CD14-positive monocyte (primary cell): ENCODE measurements at regions not wholly inside any gene's neighbourhood (a gene's known extent, or its start where the extent isn't known, plus 50 kb on each side); places are given as distances from the start of the nearest gene placed in this dataset.

Experiments
- DNase-seq, 3 donors: peaks; one replicate each; pipeline ENCODE4 v3.0.0-alpha.2; 2011 to 2022
- H2AFZ ChIP-seq: 2 replicates; pipeline ENCODE4 v1.6.0; 2012; ENCODE audit warnings: mild to moderate bottlenecking, low read depth, low read length, inconsistent platforms; ENCODE audit not compliant: insufficient read depth, poor library complexity, severe bottlenecking
- H3K27ac ChIP-seq, 2 donors: 1 replicate in 1 of 2; 2 replicates in 1 of 2; pipeline ENCODE4 v1.5.1; 2012 to 2013; ENCODE audit warnings: low read length in 2 of 2, control low read depth in 1 of 2, inconsistent platforms in 1 of 2, low read depth in 1 of 2, mild to moderate bottlenecking in 1 of 2
- H3K27me3 ChIP-seq, 2 donors: one replicate each; pipeline versions ENCODE4 v1.6.0 to v1.6.1; 2011 to 2013; ENCODE audit warnings: low read length in 2 of 2; ENCODE audit not compliant: control insufficient read depth in 2 of 2, insufficient read depth in 2 of 2
- H3K36me3 ChIP-seq, 2 donors: replicated peaks in 1 of 2; 1 replicate in 1 of 2; 2 replicates in 1 of 2; pipeline versions ENCODE4 v1.5.1 to v1.6.1; 2012 to 2013; ENCODE audit warnings: low read length in 2 of 2, control low read depth in 1 of 2, inconsistent platforms in 1 of 2, mild to moderate bottlenecking in 1 of 2; ENCODE audit not compliant: insufficient read depth in 2 of 2, control insufficient read depth in 1 of 2
- H3K4me1 ChIP-seq, 2 donors: 1 replicate in 1 of 2; 2 replicates in 1 of 2; pipeline versions ENCODE4 v1.5.1 to v1.6.1; 2012 to 2013; ENCODE audit warnings: low read length in 2 of 2, control low read depth in 1 of 2, inconsistent platforms in 1 of 2, mild to moderate bottlenecking in 1 of 2, moderate library complexity in 1 of 2; ENCODE audit not compliant: insufficient read depth in 2 of 2, control insufficient read depth in 1 of 2
- H3K4me2 ChIP-seq: replicated peaks from 2 replicates; pipeline ENCODE3; 2012; ENCODE audit warnings: low read length, moderate library complexity, mild to moderate bottlenecking; ENCODE audit not compliant: poor library complexity, severe bottlenecking; ENCODE audit errors: extremely low read depth
- H3K4me3 ChIP-seq, 3 experiments: fragments of 200-600 bp in 1 of 3; sonication (generic) in 1 of 3; replicated peaks in 1 of 3; 1 replicate in 2 of 3; 2 replicates in 1 of 3; pipeline ENCODE4 v1.5.1; 2011 to 2013; ENCODE audit warnings: low read length in 3 of 3, mild to moderate bottlenecking in 3 of 3, control low read depth in 2 of 3, low read depth in 2 of 3, inconsistent platforms in 1 of 3, moderate library complexity in 1 of 3
- H3K79me2 ChIP-seq: 2 replicates; pipeline ENCODE4 v1.6.0; 2012; ENCODE audit warnings: mild to moderate bottlenecking, control low read depth, inconsistent platforms, low read length, moderate library complexity; ENCODE audit not compliant: insufficient read depth
- H3K9ac ChIP-seq: 2 replicates; pipeline ENCODE4 v1.6.0; 2017; ENCODE audit warnings: low read length, mild to moderate bottlenecking; ENCODE audit not compliant: insufficient read depth, poor library complexity, severe bottlenecking
- H3K9me3 ChIP-seq, 2 donors: replicated peaks in 1 of 2; 1 replicate in 1 of 2; 2 replicates in 1 of 2; pipeline versions ENCODE4 v1.5.1 to v1.6.1; 2012 to 2013; ENCODE audit warnings: low read length in 2 of 2, control low read depth in 1 of 2; ENCODE audit not compliant: control insufficient read depth in 1 of 2, insufficient read depth in 1 of 2
- H4K20me1 ChIP-seq: 2 replicates; pipeline ENCODE4 v1.6.0; 2012; ENCODE audit warnings: mild to moderate bottlenecking, low read length, control low read depth, moderate library complexity; ENCODE audit not compliant: insufficient read depth
- H3K27ac Mint-ChIP-seq, 7 donors: one replicate each; pipeline ENCODE4 v1.8.0; 2020; ENCODE audit warnings: mild to moderate bottlenecking in 7 of 7, mixed read lengths in 7 of 7, moderate library complexity in 6 of 7, inconsistent platforms in 2 of 7
- H3K27me3 Mint-ChIP-seq, 3 donors: one replicate each; pipeline ENCODE4 v1.8.0; 2021 to 2022; ENCODE audit warnings: low read depth in 3 of 3, mild to moderate bottlenecking in 3 of 3, mixed read lengths in 3 of 3, moderate library complexity in 3 of 3, inconsistent platforms in 1 of 3
- H3K36me3 Mint-ChIP-seq, 2 donors: one replicate each; pipeline ENCODE4 v1.8.0; 2020; ENCODE audit warnings: mixed read lengths in 2 of 2, inconsistent platforms in 1 of 2, mild to moderate bottlenecking in 1 of 2
- H3K4me1 Mint-ChIP-seq: one replicate; pipeline ENCODE4 v1.8.0; 2020; ENCODE audit warnings: mild to moderate bottlenecking, mixed read lengths
- H3K4me3 Mint-ChIP-seq, 2 donors: one replicate each; pipeline ENCODE4 v1.8.0; 2020; ENCODE audit warnings: mild to moderate bottlenecking in 2 of 2, mixed read lengths in 2 of 2, moderate library complexity in 1 of 2
- H3K9me3 Mint-ChIP-seq, 7 donors: one replicate each; pipeline ENCODE4 v1.8.0; 2020 to 2022; ENCODE audit warnings: mixed read lengths in 7 of 7, mild to moderate bottlenecking in 6 of 7, moderate library complexity in 6 of 7, inconsistent platforms in 2 of 7
- intact Hi-C, 2 donors: fragments of 100-400 bp; cut with micrococcal nuclease; formaldehyde crosslinking; loops; one replicate each; pipeline versions ENCODE4 v1.15.0 to v1.15.1; 2023
- TF ChIP-seq, protein P1 (sequence below): fragments of 200-600 bp; IDR thresholded peaks from one replicate; pipeline ENCODE4 v1.8.0; 2022; ENCODE audit warnings: antibody characterized with exemption, mild to moderate bottlenecking

DNA sequence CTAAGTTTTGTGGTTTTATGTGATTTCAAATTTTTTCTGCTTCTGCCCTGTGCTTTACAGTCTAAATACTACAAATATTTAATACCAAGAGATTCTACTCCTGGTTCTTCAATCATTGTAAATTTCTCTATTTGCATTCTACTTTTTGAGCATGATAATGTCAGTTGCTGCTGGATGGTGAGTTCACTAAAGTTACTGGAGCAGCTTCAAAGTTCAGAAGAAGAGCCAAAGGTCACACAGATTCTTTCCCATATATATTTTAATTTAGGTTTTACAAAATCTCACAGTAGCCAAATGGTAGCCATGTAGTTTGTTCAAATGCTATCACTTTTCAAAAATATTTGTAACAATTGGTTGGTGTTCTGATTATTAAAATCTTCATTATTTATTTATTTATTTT is 378.7 kb downstream of the TMEM232 start:
- Histone ChIP-seq H3K4me3 (no peak overlapping the region), H3K9me3 (no peaks in the 10 kb centered on the region), H2AFZ (no peak overlapping the region), H3K4me1 (no peaks in the 10 kb centered on the region), H4K20me1 (no peaks in the 10 kb centered on the region), H3K79me2 (no peaks in the 10 kb centered on the region), H3K27me3 (no peaks in the 10 kb centered on the region), H3K4me2 (no peak overlapping the region), H3K27ac (no peak overlapping the region), H3K9ac (no peak overlapping the region), H3K36me3 (no peaks in the 10 kb centered on the region)
- H3K4me3 Mint-ChIP-seq, result no peak overlapping the region
- TF ChIP-seq, protein P1, sequence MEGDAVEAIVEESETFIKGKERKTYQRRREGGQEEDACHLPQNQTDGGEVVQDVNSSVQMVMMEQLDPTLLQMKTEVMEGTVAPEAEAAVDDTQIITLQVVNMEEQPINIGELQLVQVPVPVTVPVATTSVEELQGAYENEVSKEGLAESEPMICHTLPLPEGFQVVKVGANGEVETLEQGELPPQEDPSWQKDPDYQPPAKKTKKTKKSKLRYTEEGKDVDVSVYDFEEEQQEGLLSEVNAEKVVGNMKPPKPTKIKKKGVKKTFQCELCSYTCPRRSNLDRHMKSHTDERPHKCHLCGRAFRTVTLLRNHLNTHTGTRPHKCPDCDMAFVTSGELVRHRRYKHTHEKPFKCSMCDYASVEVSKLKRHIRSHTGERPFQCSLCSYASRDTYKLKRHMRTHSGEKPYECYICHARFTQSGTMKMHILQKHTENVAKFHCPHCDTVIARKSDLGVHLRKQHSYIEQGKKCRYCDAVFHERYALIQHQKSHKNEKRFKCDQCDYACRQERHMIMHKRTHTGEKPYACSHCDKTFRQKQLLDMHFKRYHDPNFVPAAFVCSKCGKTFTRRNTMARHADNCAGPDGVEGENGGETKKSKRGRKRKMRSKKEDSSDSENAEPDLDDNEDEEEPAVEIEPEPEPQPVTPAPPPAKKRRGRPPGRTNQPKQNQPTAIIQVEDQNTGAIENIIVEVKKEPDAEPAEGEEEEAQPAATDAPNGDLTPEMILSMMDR, result no peak
- no peaks in the 10 kb centered on the region for H3K27me3 Mint-ChIP-seq
- no peak for DNase-seq
- intact Hi-C loops, result no loop called here
- H3K9me3 Mint-ChIP-seq, result peaks cover 0 to 6% (median 1%) of the 10 kb centered on the region in 7 donors
- H3K27ac Mint-ChIP-seq, result no peak overlapping the region
- H3K4me1 Mint-ChIP-seq, result no peaks in the 10 kb centered on the region
- no peaks in the 10 kb centered on the region for H3K36me3 Mint-ChIP-seq

- Histone ChIP-seq H3K4me1 (no peaks in the 10 kb centered on the region), H3K4me3 (no peak overlapping the region), H4K20me1 (no peaks in the 10 kb centered on the region), H3K36me3 (no peaks in the 10 kb centered on the region), H3K4me2 (no peak overlapping the region), H3K9ac (no peak overlapping the region), H3K27me3 (no peaks in the 10 kb centered on the region), H2AFZ (no peak overlapping the region), H3K27ac (no peak overlapping the region), H3K79me2 (no peaks in the 10 kb centered on the region), H3K9me3 (no peaks in the 10 kb centered on the region)
- Mint-ChIP-seq H3K27me3 (peaks cover 0 to 1% (median 0%) of the 10 kb centered on the region in 3 donors), H3K4me3 (no peak overlapping the region), H3K36me3 (no peaks in the 10 kb centered on the region), H3K9me3 (peaks cover 3 to 11% (median 5%) of the 10 kb centered on the region in 7 donors), H3K4me1 (no peaks in the 10 kb centered on the region), H3K27ac (no peak overlapping the region)
- intact Hi-C loops, result no loop called here
- no peak for DNase-seq
- TF ChIP-seq, protein P1, result no peak
These were observed 375.0 kb downstream of the TMEM232 start for GRCh38 chr5:110351430-110351829.
